MM.1S (cell line): ENCODE measurements at regions not wholly inside any gene's neighbourhood (a gene's known extent, or its start where the extent isn't known, plus 50 kb on each side); places are given as distances from the start of the nearest gene placed in this dataset.

Experiments used
- DNase-seq: peaks from one replicate; pipeline ENCODE4 v3.0.0-alpha.2; 2015
- H2AFZ ChIP-seq: fragments of 300-600 bp; sonication (generic); 2 replicates; pipeline ENCODE4 v1.6.0; 2016; ENCODE audit warnings: antibody characterized with exemption, low read length
- H3F3A ChIP-seq: fragments of 300-600 bp; sonication (generic); 2 replicates; pipeline ENCODE4 v1.6.1; 2016; ENCODE audit warnings: mild to moderate bottlenecking, antibody characterized with exemption, low read length, moderate library complexity, mixed read lengths; ENCODE audit not compliant: insufficient read depth
- H3K27ac ChIP-seq: fragments of 300-600 bp; sonication (generic); 2 replicates; pipeline ENCODE4 v1.5.1; 2016; ENCODE audit warnings: mild to moderate bottlenecking, low read length
- H3K27me3 ChIP-seq: fragments of 300-600 bp; sonication (generic); replicated peaks from 2 replicates; pipeline ENCODE4 v1.6.0; 2016; ENCODE audit warnings: low read length; ENCODE audit not compliant: insufficient read depth
- H3K36me3 ChIP-seq: fragments of 300-600 bp; sonication (generic); replicated peaks from 2 replicates; pipeline ENCODE4 v1.6.1; 2016; ENCODE audit warnings: mild to moderate bottlenecking, low read length, mixed read lengths; ENCODE audit not compliant: insufficient read depth
- H3K4me1 ChIP-seq: fragments of 300-600 bp; sonication (generic); 2 replicates; pipeline ENCODE4 v1.6.1; 2016; ENCODE audit warnings: low read length, mixed read lengths
- H3K4me2 ChIP-seq: fragments of 300-600 bp; sonication (generic); 2 replicates; pipeline ENCODE4 v1.6.0; 2016; ENCODE audit warnings: low read depth, low read length
- H3K4me3 ChIP-seq: fragments of 300-600 bp; sonication (generic); 2 replicates; pipeline ENCODE4 v1.5.1; 2016; ENCODE audit warnings: low read length, mixed read lengths
- H3K79me2 ChIP-seq: fragments of 300-600 bp; sonication (generic); 2 replicates; pipeline ENCODE4 v1.6.1; 2016; ENCODE audit warnings: mixed run types, low read length, mixed read lengths
- H3K9ac ChIP-seq: fragments of 300-600 bp; sonication (generic); 2 replicates; pipeline ENCODE4 v1.6.1; 2016; ENCODE audit warnings: low read length, mixed read lengths
- H3K9me2 ChIP-seq: fragments of 300-600 bp; sonication (generic); replicated peaks from 2 replicates; pipeline ENCODE4 v1.6.1; 2016; ENCODE audit warnings: mild to moderate bottlenecking, low read length, mixed read lengths; ENCODE audit not compliant: insufficient read depth
- H3K9me3 ChIP-seq: fragments of 300-600 bp; sonication (generic); replicated peaks from 2 replicates; pipeline ENCODE4 v1.6.1; 2016; ENCODE audit warnings: mild to moderate bottlenecking, low read length, mixed read lengths; ENCODE audit not compliant: insufficient read depth
- H4K20me1 ChIP-seq: fragments of 300-600 bp; sonication (generic); 2 replicates; pipeline ENCODE4 v1.6.1; 2016; ENCODE audit warnings: mild to moderate bottlenecking, low read length, moderate library complexity, mixed read lengths; ENCODE audit not compliant: insufficient read depth
- EZH2 ChIP-seq: fragments of 300-600 bp; sonication (generic); optimal IDR thresholded peaks from 2 replicates; pipeline ENCODE3; 2017; ENCODE audit warnings: low read depth, mild to moderate bottlenecking, antibody characterized with exemption, low read length, mixed read lengths
- EZH2phosphoT487 ChIP-seq: fragments of 300-600 bp; sonication (generic); IDR thresholded peaks from 2 replicates; pipeline ENCODE4 v1.6.1; 2018; ENCODE audit warnings: antibody characterized with exemption, low read length
- TF ChIP-seq, protein P1 (sequence below): fragments of 300-600 bp; sonication (generic); IDR thresholded peaks from 2 replicates; pipeline ENCODE4 v1.5.1; 2016; ENCODE audit warnings: antibody characterized with exemption, low read length, mixed read lengths

DNA sequence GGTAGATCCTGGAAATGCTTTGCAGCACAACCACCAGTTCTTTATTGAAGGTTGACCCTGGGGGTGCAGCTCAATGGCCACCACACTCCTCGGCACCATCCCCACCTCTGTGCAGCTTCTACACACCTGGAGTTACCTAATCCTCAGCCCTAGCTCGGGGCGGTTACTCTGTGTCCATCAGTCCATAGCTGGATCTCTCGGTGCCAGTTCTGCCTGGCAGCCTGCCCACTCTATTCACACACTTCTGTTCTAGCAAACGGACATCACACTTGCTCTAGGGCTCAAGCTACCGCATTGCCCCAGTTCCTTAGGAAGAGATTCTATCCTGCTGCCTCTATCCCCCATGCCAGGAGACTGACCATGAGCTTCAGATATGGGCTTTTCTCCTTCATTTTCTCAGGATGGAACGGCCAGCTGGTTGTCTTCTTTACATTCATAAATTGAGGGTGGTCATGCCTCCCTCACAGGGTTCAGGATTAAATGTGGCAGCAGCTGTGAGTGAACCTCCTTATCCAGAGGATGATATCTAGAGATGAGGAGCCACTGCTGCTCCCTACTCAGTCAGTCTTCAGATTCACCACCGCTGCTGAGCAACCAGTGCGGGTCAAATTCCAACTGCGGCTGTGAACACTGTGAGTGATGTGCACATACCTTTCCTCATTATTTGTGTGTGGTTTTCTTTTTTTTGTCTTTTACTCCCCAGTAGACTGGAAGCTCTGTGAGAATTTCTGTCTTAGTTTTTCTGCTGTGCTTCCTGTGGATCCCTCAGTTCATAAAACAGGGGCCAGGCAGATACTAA is 66.9 kb upstream of the TRIB2 start:
- TF ChIP-seq EZH2phosphoT487: no peak
- no peak for TF ChIP-seq EZH2
- TF ChIP-seq, protein P1, sequence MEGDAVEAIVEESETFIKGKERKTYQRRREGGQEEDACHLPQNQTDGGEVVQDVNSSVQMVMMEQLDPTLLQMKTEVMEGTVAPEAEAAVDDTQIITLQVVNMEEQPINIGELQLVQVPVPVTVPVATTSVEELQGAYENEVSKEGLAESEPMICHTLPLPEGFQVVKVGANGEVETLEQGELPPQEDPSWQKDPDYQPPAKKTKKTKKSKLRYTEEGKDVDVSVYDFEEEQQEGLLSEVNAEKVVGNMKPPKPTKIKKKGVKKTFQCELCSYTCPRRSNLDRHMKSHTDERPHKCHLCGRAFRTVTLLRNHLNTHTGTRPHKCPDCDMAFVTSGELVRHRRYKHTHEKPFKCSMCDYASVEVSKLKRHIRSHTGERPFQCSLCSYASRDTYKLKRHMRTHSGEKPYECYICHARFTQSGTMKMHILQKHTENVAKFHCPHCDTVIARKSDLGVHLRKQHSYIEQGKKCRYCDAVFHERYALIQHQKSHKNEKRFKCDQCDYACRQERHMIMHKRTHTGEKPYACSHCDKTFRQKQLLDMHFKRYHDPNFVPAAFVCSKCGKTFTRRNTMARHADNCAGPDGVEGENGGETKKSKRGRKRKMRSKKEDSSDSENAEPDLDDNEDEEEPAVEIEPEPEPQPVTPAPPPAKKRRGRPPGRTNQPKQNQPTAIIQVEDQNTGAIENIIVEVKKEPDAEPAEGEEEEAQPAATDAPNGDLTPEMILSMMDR: no peak

GRCh38 chr2:12651641-12652040 is 65.1 kb upstream of the TRIB2 start:
- Histone ChIP-seq H3K4me1 (no peaks in the 10 kb centered on the region), H3K9me3 (no peaks in the 10 kb centered on the region), H3K4me2 (no peak overlapping the region), H2AFZ (no peak overlapping the region), H3K9me2 (no peaks in the 10 kb centered on the region), H3K79me2 (no peaks in the 10 kb centered on the region), H3K4me3 (no peak overlapping the region), H3K9ac (no peak overlapping the region), H3K27ac (no peak overlapping the region), H3K36me3 (no peaks in the 10 kb centered on the region), H3F3A (no peaks in the 10 kb centered on the region), H3K27me3 (no peaks in the 10 kb centered on the region), H4K20me1 (no peaks in the 10 kb centered on the region)
- no peak for DNase-seq
- TF ChIP-seq EZH2phosphoT487 (no peak), EZH2 (no peak)

More for the DNA sequence above, 66.9 kb upstream of the TRIB2 start:
- H3K4me3 ChIP-seq: no peak overlapping the region
- H3K4me2 ChIP-seq: no peak overlapping the region
- H3K79me2 ChIP-seq: no peaks in the 10 kb centered on the region
- no peak overlapping the region for H3K9ac ChIP-seq
- no peaks in the 10 kb centered on the region for H3K9me2 ChIP-seq
- H2AFZ ChIP-seq: no peak overlapping the region
- H3K27me3 ChIP-seq: no peaks in the 10 kb centered on the region
- H3K4me1 ChIP-seq: no peaks in the 10 kb centered on the region
- no peaks in the 10 kb centered on the region for H4K20me1 ChIP-seq
- H3K36me3 ChIP-seq: no peaks in the 10 kb centered on the region
- no peaks in the 10 kb centered on the region for H3K9me3 ChIP-seq
- no peak for DNase-seq
- H3K27ac ChIP-seq: no peak overlapping the region
- no peaks in the 10 kb centered on the region for H3F3A ChIP-seq

GRCh38 chr2:12652723-12653122 is 64.0 kb upstream of the TRIB2 start:
- Histone ChIP-seq H3F3A (no peaks in the 10 kb centered on the region), H3K9me2 (no peaks in the 10 kb centered on the region)

More at GRCh38 chr2:12652723-12653122, 64.0 kb upstream of the TRIB2 start:
- Histone ChIP-seq H3K27ac (no peak overlapping the region), H4K20me1 (no peaks in the 10 kb centered on the region), H3K79me2 (no peaks in the 10 kb centered on the region), H3K9ac (no peak overlapping the region), H3K9me3 (no peaks in the 10 kb centered on the region), H2AFZ (no peak overlapping the region), H3K4me2 (no peak overlapping the region), H3K4me1 (no peaks in the 10 kb centered on the region), H3K36me3 (no peaks in the 10 kb centered on the region), H3K4me3 (no peak overlapping the region), H3K27me3 (no peaks in the 10 kb centered on the region)
- DNase-seq: no peak
- TF ChIP-seq EZH2phosphoT487 (no peak), EZH2 (no peak)
- TF ChIP-seq, protein P1: no peak
